ENCODE measurements at regions not wholly inside any gene's neighbourhood (a gene's known extent, or its start where the extent isn't known, plus 50 kb on each side); places are given as distances from the start of the nearest gene placed in this dataset.

DNA sequence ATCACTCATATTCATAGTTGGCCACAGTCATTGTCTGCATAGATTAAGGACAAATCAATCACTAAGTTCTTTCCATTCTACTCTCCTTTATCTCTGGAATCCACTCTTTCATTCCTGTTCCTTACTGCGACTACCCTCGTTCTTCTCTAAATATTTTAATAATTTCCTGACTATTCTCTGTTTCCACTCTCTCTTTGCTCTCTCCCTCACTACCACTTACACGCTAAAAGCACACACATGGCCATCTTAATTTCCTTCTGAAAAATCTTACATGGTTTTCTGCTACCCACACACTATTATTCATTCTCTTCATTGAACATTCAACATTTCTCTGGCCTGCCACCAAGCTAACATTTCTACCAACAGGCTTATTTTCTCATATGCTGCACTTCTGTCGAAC is 279.6 kb upstream of the PLSCR5 start (continued):
- TF ChIP-seq, protein P1, sequence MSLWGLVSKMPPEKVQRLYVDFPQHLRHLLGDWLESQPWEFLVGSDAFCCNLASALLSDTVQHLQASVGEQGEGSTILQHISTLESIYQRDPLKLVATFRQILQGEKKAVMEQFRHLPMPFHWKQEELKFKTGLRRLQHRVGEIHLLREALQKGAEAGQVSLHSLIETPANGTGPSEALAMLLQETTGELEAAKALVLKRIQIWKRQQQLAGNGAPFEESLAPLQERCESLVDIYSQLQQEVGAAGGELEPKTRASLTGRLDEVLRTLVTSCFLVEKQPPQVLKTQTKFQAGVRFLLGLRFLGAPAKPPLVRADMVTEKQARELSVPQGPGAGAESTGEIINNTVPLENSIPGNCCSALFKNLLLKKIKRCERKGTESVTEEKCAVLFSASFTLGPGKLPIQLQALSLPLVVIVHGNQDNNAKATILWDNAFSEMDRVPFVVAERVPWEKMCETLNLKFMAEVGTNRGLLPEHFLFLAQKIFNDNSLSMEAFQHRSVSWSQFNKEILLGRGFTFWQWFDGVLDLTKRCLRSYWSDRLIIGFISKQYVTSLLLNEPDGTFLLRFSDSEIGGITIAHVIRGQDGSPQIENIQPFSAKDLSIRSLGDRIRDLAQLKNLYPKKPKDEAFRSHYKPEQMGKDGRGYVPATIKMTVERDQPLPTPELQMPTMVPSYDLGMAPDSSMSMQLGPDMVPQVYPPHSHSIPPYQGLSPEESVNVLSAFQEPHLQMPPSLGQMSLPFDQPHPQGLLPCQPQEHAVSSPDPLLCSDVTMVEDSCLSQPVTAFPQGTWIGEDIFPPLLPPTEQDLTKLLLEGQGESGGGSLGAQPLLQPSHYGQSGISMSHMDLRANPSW (CRISPR knock-in tag; conservative IDR thresholded peaks at IDR 0.05; ENCODE audit: low read depth): no peak
- TF ChIP-seq, protein P2, sequence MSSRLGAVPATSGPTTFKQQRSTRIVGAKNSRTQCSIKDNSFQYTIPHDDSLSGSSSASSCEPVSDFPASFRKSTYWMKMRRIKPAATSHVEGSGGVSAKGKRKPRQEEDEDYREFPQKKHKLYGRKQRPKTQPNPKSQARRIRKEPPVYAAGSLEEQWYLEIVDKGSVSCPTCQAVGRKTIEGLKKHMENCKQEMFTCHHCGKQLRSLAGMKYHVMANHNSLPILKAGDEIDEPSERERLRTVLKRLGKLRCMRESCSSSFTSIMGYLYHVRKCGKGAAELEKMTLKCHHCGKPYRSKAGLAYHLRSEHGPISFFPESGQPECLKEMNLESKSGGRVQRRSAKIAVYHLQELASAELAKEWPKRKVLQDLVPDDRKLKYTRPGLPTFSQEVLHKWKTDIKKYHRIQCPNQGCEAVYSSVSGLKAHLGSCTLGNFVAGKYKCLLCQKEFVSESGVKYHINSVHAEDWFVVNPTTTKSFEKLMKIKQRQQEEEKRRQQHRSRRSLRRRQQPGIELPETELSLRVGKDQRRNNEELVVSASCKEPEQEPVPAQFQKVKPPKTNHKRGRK (CRISPR knock-in tag; IDR thresholded peaks at IDR 0.05; ENCODE audit: borderline replicate concordance): no peak
- TF ChIP-seq GABPB1 (CRISPR knock-in tag; IDR thresholded peaks at IDR 0.05): no peak
- TF ChIP-seq, protein P3, sequence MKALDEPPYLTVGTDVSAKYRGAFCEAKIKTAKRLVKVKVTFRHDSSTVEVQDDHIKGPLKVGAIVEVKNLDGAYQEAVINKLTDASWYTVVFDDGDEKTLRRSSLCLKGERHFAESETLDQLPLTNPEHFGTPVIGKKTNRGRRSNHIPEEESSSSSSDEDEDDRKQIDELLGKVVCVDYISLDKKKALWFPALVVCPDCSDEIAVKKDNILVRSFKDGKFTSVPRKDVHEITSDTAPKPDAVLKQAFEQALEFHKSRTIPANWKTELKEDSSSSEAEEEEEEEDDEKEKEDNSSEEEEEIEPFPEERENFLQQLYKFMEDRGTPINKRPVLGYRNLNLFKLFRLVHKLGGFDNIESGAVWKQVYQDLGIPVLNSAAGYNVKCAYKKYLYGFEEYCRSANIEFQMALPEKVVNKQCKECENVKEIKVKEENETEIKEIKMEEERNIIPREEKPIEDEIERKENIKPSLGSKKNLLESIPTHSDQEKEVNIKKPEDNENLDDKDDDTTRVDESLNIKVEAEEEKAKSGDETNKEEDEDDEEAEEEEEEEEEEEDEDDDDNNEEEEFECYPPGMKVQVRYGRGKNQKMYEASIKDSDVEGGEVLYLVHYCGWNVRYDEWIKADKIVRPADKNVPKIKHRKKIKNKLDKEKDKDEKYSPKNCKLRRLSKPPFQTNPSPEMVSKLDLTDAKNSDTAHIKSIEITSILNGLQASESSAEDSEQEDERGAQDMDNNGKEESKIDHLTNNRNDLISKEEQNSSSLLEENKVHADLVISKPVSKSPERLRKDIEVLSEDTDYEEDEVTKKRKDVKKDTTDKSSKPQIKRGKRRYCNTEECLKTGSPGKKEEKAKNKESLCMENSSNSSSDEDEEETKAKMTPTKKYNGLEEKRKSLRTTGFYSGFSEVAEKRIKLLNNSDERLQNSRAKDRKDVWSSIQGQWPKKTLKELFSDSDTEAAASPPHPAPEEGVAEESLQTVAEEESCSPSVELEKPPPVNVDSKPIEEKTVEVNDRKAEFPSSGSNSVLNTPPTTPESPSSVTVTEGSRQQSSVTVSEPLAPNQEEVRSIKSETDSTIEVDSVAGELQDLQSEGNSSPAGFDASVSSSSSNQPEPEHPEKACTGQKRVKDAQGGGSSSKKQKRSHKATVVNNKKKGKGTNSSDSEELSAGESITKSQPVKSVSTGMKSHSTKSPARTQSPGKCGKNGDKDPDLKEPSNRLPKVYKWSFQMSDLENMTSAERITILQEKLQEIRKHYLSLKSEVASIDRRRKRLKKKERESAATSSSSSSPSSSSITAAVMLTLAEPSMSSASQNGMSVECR (CRISPR knock-in tag; IDR thresholded peaks at IDR 0.05; ENCODE audit: borderline replicate concordance): no peak

DNA sequence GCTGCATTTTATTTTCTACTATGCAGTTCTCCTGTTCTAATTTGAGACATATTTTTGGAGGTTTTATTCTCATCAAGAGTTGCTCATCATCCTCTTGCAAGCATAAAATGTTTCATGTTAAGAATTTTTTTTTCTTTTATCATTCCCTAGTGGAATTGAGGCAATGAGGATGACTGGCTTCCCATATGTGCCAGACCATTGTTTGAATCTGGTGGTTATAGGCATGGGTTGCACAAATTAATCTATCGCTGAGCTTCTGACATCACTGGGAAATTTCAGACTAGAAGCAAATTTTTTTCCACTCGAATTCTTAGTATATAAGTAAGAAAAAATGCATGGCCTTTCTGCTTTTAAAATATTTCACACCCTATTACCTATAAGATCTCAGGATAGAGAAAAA is 279.1 kb upstream of the PLSCR5 start:
- H3K4me1 Mint-ChIP-seq: no peaks in the 10 kb centered on the region; the same call in 1 of the 2 replicates
- ATAC-seq (no peak), DNase-seq (ENCODE audit: low spot score) (no peak)
- ChIA-PET CTCF (no interaction called here), POLR2A (no interaction called here)
- H3K9me3 Mint-ChIP-seq: no peaks in the 10 kb centered on the region
- no peaks in the 10 kb centered on the region for H3K27me3 Mint-ChIP-seq (ENCODE audit: low read depth)
- no peaks in the 10 kb centered on the region for H3K36me3 Mint-ChIP-seq
- no peak overlapping the region for H3K27ac Mint-ChIP-seq
- no peak overlapping the region for H3K4me3 Mint-ChIP-seq
- TF ChIP-seq, protein P4, sequence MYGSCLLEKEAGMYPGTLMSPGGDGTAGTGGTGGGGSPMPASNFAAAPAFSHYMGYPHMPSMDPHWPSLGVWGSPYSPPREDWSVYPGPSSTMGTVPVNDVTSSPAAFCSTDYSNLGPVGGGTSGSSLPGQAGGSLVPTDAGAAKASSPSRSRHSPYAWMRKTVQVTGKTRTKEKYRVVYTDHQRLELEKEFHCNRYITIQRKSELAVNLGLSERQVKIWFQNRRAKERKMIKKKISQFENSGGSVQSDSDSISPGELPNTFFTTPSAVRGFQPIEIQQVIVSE (CRISPR knock-in tag; IDR thresholded peaks at IDR 0.05; ENCODE audit: borderline replicate concordance): no peak
- TF ChIP-seq OVOL2 (CRISPR knock-in tag; IDR thresholded peaks at IDR 0.05; ENCODE audit: borderline replicate concordance) (no peak), NFATC4 (CRISPR knock-in tag; IDR thresholded peaks at IDR 0.05) (no peak), SMAD4 (CRISPR knock-in tag; IDR thresholded peaks at IDR 0.05) (no peak), SMAD3 (CRISPR knock-in tag; IDR thresholded peaks at IDR 0.05; ENCODE audit: borderline replicate concordance) (no peak), TEAD1 (CRISPR knock-in tag; IDR thresholded peaks at IDR 0.05) (no peak), JUN (CRISPR knock-in tag; IDR thresholded peaks at IDR 0.05) (no peak)
- TF ChIP-seq, protein P5, sequence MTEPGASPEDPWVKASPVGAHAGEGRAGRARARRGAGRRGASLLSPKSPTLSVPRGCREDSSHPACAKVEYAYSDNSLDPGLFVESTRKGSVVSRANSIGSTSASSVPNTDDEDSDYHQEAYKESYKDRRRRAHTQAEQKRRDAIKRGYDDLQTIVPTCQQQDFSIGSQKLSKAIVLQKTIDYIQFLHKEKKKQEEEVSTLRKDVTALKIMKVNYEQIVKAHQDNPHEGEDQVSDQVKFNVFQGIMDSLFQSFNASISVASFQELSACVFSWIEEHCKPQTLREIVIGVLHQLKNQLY (CRISPR knock-in tag; IDR thresholded peaks at IDR 0.05): no peak
- TF ChIP-seq, protein P6, sequence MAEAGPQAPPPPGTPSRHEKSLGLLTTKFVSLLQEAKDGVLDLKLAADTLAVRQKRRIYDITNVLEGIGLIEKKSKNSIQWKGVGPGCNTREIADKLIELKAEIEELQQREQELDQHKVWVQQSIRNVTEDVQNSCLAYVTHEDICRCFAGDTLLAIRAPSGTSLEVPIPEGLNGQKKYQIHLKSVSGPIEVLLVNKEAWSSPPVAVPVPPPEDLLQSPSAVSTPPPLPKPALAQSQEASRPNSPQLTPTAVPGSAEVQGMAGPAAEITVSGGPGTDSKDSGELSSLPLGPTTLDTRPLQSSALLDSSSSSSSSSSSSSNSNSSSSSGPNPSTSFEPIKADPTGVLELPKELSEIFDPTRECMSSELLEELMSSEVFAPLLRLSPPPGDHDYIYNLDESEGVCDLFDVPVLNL (CRISPR knock-in tag; IDR thresholded peaks at IDR 0.05; ENCODE audit: borderline replicate concordance, low read depth): no peak
- TF ChIP-seq, protein P7, sequence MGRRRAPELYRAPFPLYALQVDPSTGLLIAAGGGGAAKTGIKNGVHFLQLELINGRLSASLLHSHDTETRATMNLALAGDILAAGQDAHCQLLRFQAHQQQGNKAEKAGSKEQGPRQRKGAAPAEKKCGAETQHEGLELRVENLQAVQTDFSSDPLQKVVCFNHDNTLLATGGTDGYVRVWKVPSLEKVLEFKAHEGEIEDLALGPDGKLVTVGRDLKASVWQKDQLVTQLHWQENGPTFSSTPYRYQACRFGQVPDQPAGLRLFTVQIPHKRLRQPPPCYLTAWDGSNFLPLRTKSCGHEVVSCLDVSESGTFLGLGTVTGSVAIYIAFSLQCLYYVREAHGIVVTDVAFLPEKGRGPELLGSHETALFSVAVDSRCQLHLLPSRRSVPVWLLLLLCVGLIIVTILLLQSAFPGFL (CRISPR knock-in tag; IDR thresholded peaks at IDR 0.05; ENCODE audit: borderline replicate concordance): no peak
- TF ChIP-seq, protein P8, sequence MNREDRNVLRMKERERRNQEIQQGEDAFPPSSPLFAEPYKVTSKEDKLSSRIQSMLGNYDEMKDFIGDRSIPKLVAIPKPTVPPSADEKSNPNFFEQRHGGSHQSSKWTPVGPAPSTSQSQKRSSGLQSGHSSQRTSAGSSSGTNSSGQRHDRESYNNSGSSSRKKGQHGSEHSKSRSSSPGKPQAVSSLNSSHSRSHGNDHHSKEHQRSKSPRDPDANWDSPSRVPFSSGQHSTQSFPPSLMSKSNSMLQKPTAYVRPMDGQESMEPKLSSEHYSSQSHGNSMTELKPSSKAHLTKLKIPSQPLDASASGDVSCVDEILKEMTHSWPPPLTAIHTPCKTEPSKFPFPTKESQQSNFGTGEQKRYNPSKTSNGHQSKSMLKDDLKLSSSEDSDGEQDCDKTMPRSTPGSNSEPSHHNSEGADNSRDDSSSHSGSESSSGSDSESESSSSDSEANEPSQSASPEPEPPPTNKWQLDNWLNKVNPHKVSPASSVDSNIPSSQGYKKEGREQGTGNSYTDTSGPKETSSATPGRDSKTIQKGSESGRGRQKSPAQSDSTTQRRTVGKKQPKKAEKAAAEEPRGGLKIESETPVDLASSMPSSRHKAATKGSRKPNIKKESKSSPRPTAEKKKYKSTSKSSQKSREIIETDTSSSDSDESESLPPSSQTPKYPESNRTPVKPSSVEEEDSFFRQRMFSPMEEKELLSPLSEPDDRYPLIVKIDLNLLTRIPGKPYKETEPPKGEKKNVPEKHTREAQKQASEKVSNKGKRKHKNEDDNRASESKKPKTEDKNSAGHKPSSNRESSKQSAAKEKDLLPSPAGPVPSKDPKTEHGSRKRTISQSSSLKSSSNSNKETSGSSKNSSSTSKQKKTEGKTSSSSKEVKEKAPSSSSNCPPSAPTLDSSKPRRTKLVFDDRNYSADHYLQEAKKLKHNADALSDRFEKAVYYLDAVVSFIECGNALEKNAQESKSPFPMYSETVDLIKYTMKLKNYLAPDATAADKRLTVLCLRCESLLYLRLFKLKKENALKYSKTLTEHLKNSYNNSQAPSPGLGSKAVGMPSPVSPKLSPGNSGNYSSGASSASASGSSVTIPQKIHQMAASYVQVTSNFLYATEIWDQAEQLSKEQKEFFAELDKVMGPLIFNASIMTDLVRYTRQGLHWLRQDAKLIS (CRISPR knock-in tag; IDR thresholded peaks at IDR 0.05; ENCODE audit: borderline replicate concordance): no peak
- TF ChIP-seq, protein P1 (CRISPR knock-in tag; conservative IDR thresholded peaks at IDR 0.05; ENCODE audit: low read depth): no peak

Measured in WTC11 (cell line).